Fibroblast of peridontal ligament (primary cell): ENCODE measurements at regions not wholly inside any gene's neighbourhood (a gene's known extent, or its start where the extent isn't known, plus 50 kb on each side); places are given as distances from the start of the nearest gene placed in this dataset.
A peak's percentile ranks its signal among the peaks of the same experiment; 100 is the strongest.

ENCODE experiments used
- DNase-seq: peaks from one replicate; pipeline ENCODE4 v3.0.0-alpha.2; 2010; ENCODE audit errors: extremely low read depth

DNA sequence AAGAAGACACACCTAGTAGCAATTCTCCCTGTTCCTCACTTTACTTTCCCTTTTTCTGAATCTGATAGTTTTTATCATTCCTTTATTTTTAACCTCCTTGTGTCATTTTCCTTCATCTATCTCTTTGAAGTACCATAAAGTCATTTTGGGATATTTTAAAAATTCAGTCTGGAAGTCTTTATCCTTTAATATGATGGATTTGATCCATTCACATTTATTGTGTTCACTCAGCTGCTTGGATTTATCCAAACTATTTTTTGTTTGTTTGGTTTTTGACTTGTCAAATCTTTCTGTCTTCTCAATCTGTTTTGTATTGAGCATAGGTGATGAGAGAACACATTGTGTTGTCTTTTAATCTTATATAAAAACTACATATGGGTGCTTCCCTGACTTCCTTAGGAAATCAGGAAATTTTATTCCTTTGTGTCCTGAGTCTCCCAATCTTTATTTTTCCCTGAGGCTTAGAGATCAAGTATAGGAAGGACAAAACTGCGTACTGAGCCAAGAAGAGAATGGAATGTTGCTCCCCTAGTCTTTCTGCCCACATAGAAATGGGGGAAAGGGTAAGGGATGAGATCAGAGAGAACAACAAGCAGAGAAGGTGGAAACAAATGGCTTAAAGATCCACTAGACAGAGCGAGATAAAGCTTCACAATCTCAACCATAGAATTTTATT, 132.7 kb upstream of the HABP2 start:
- no peak for DNase-seq

DNA sequence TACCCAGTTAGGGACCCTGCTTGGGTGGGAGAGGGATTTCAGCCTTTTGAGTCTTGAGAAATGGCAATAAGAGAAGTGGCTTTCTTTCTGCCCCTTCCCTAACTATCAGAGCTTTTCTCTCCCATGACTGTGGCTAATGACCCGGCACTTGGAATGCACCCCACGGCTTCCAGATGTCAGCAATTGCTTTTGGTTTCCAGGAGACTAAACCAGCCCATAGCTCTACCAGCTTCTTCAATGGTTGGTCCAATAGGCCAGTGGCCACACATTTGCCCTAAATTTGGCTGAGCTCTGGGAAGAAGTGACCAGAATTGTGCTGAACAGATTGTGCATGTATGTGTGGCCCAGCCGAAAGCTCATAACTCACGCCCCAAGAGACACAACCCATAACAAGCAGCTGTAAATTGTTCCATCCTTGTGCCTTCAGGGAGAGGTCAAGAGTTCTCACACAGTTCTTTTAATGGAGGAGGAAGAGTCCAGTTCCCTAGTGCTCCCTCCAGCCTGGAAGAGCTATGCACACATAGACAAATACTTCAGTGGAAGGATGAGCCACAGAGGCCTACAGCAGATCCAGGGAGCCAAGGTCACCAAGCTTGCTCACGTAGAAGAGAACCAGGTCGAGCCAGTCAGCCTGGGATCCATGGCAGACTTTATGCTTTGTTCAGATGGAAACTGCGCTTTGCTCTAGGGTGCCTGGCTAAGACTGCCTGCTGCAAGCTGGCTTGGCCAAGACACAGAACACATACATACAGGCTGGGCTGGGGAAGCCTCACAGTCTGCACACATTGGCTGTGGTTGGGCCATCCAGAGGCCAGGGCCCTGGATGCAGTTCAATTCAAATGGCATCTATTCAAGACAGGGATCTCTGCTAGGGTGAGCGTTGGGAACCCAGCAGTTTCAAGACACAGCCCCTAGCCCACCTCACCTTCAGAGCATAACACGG, 131.8 kb upstream of the HABP2 start:
- no peak for DNase-seq

DNA sequence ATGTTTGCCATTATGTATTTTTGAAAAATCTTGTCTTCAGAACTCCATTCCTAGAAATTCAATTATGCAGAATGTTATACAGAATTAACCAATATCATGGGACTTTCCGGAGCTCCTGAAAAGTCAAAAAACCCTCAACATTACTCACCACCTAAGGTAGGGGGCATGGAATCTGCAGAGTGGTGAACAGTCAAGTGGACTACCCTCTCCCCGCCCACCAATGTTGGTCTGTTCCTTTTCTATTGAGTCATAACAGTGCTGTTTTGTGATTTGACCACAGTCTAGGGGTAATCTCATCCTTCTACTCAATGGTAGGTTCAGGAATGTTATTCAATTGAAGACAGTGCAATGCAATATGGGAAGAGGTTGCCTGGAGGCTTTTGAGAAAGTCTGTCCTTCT, 130.5 kb upstream of the HABP2 start:
- no peak for DNase-seq

DNA sequence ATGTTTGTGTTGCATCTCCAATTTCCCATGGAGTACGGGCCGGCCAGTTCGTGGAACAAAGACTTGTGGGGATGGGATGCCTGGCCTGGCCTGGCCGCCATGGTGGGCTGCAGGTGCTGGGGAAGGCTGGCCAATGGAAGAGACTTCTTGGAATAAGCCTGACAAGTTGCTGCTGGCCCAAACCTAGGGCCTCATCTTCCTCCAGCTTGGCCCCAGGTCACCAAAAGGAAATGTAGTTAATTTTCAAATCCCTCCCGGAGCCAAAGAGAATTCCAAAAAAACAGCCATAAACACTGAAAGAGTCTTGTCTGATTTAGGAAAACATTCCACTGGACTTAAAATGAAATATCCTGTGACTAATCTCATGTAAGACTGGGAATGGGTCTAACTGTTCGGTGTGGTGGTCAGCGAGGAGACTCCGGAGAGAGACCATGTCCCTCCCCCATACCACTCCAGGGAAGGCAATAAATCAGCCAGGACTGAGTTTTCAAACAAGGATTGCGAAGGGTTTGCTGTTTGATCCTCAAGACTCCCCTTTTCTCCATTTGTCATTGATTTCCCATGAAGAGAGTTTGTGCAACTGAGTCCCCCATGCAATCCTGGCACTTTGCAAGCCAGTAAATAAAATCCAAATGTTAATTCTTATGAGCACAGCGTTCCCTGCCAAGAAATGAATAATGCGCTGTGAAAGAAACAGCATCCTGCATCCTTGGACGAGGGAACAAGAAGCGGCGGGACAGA, 128.7 kb upstream of the HABP2 start:
- no peak for DNase-seq

DNA sequence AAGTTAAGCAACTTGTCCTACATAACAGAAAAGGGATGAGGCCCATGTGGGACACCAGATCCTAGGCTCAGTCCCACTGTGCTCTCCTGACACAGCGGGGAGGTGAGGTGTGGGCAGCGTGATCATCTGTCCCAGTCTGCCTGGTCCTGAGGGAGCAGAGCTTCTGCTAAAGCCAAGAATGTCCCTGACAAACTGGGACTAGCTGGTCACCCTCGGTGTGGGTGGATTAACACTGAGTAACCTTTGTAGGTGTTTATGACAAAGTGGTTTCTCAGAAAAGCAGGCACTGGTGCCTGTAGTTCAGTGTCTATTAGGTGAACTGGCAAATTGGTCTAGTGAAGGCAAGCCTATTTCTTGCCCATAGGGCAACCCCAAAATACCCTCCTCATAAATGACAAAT, 127.8 kb upstream of the HABP2 start:
- DNase-seq = no peak

DNA sequence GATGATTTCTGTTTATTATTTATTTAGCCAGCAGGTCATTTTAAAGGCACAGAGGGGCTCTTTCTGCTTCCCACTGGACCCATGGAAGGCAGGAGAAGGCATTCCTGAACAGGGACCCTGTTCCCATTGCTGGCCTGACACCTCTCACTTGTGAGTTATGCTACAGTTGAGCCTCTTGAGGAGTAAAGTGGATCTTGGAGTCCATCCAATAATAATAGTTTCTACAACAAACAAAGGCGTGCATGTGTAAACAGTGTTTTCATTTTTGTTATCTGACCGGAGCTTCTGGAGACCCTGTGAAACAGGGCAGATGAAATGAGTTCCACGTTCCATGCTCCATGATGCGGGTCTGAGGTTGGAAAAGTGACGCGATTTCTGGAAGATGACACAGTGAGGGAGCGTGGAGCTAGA, 127.3 kb upstream of the HABP2 start:
- no peak for DNase-seq

DNA sequence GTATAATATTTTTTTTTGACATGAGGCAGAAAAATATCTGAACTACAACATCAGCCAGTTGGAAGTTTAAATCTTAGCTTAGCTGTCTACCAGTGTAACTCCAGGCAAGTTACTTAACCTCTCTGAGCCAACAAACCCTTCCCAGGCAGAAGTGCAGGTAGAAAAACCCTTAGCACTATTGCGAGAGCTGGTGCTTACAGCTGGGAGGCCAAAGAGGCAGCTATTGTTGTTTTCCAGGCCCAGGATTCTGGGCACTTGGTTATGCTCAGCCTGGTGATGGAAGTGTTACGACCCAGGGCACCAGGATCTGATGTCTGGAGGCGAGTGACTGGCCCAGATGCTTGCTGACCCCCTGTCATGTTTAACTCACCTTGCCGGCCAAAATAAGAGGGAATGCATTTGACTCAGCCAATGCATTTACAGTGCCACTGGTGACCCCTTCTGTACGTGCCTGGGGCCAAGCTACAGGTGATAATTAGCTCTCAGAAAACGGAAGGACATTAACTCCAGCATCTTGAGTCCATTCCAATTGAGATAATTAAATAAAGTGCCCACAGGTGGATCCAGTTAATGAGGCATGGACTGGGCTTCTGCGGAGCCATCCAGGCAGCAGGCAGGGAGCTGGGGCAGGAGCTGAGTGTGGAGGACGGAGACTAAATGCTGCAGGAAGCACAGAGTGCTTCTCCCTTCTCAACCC, 126.5 kb upstream of the HABP2 start:
- no peak for DNase-seq

DNA sequence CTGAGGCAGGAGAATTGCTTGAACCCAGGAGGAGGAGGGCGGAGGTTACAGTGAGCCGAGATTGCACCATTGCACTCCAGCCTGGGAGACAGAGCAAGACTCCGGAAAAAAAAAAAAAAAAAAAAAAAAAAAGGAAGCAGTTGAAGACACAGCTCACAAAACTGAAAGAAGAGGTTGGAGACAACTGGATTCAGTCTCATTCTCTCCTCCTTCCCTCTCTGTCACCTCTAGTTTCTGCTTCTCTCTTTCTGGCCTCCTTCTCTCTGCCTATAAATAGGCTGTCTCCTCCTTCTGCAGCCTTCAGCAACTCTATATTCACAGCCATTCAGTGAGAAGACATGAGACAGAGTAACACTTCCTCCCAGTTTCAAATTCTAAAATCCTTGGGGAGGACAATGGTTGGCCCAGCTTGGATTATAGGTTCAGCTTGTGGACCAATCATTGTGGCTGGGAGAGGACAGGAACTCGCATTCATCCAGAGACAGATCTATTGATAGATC, 125.6 kb upstream of the HABP2 start:
- DNase-seq = no peak

DNA sequence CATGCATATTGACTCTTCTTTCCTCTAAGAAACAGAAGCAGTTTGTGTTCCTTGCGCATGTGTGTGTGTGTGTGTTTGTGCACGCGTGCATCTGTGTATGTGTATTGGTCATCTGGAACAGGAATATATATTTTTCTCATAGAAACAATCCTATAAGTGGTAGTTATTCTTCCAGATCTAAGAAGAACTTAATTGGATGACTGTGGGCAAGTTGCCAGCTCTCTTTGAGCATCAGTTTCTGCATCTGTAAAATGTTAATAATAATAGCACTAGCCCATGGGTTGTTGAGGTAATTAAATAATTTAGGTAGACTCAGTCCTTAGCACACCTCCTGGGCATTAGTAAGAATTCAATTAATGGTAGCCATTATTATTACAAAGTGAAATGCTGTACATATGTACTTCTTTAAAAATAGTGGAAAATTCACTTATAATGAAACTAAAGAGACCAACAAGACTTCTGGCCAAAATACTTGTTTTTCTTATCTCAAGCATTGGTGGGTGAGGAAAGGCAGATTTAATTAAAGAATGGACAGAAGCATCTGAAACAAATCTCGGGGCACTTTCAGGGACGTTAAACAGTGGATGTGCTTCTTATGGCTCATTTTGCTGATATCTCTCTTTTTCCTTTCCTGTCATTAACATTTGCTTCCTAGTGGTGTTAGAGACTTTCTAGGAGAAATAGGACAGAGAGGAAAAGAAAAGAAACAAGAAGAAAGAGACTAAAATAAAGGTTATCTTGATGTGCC, 124.9 kb upstream of the HABP2 start:
- no peak for DNase-seq

DNA sequence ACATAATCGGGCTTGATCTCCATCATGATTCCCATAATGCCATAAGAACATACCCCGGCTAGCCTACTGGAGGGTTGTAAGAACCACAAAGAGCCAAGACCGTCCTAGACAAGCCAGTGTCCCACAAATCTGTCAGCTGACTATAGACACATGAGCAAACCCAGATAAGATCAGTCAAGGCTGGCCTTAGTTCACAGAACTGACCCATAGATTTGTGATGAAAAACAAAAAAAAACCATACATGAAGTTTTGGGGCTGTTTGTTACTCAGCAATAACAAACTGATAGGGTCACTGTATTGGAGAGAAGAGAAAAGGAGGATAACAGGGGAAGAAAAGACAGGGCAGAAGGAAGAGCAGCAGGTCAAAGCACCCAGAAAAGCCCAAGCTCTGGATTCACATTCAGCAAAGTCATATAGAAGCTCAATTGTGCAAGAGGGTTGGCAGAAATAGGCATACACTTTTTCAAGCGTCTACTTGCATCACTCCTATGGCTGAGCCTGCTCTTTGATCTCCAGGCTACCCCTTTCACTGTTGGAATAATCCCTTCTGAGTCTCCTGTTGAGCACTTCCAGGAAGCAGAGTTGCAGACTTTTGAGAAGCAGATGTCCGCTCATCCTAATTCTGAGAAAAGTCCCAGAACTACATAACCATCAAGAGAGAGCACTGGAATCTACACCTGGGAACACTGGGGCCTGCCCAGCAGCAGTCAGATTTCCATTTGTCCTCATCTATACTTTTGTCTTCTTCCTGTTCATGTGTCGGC, 122.0 kb upstream of the HABP2 start:
- no peak for DNase-seq

DNA sequence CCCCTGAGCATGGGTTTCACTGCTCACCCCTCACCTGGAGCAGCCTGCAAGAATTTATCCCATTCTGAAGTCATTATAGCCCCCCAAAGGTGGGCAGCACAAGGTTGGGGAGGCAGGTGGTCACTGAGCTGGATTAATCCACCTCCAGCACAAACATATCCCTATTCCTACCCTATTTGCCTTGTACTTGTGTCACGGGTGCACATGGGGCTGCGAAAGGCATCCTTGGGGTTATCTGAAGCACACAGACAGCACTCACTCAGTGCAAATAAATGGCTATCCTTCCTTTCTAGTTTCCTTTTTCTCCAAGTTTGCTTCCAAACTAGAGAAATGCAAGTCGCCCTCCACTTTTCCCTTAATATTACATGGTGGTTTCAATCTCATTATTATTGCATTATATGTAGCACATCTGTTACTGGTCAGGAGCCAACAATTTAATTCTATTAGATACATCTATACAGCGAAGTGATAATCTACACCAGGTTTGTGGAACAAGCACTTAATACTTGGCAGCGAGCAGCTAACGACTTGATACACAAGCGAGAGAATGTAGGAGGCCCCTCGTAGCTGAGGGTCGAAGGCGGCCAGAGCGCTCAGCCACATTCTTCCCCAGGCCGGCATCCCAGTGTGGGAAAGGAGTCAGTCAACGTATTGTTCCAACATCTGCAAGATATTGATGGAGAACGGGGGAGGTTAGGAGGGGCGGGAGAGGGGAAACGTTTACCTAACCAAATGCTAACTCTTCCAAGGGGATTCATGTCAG, 121.3 kb upstream of the HABP2 start:
- no peak for DNase-seq

DNA sequence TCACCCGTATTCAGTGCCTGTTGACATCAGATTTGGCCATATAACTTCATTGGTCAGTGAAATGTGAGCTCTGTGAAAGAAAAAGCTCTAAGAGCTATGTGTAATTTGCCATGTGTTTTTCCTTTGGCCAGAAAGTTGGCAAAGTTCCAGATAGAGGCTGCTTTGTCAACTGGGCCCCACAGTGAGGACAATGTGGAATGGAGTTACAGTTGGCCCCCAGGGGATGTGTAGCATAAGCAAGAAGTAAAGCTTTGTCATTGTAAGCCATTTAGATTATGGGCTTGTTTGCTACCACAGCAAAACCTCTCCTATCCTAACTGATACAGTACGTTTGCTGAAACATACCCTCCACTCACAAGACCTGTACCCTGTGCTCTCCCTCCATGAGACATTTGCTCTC, 119.1 kb upstream of the HABP2 start:
- DNase-seq = no peak

DNA sequence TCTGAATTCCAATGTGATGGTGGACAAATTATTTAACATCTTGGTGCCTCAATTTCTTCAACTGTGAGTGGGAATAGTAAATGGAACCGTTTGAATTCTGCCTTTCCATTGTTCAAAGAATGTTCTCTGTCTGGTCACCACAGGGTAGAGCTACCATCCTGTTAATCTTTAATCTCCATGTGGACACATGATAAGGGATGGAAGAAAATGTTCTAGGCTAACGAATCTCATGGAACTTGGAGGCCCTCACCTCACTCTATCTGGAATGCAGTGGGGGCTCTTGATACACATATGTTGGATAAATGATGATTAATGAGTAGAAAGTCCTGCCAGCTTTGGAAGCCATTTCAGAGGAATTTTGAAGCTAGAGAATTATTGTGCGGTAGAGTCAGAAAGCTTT, 118.5 kb upstream of the HABP2 start:
- no peak for DNase-seq

DNA sequence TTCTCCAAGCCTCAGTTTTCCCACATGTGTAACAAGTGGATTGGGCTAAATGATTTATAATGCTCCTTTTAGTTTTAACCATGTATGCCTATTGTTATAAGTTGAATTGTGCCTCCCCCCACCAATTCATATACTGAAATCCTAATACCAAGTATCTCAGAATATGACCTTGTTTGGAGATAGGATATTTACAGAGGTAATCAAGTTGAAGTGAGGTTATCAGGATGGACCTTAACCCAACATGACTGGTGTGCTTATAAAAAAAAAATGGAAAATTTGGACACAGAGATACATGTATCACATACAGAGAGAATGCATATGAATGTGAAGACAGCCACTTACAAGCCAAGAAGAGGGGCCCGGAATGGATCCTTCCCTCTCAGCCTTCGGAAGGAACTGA, 117.9 kb upstream of the HABP2 start:
- DNase-seq = no peak

DNA sequence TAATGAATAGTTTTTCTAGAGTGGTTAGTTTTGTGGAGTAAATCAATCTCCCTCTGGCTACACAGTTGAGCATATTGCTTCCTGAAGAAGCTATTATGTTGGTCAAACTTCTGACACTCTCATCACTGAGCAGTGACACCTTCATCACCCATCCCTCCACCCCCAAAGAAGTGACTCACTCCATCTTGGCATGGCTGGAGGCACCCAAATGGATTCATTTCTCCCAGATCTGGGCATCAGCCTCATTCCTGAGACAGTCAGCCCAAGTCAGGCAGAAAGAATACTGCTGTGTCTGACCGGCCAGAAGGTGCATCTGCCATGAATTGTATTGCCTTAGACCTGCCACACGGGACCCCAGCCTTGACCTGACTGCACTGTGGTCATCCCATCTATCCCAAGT, 117.0 kb upstream of the HABP2 start:
- DNase-seq = no peak

DNA sequence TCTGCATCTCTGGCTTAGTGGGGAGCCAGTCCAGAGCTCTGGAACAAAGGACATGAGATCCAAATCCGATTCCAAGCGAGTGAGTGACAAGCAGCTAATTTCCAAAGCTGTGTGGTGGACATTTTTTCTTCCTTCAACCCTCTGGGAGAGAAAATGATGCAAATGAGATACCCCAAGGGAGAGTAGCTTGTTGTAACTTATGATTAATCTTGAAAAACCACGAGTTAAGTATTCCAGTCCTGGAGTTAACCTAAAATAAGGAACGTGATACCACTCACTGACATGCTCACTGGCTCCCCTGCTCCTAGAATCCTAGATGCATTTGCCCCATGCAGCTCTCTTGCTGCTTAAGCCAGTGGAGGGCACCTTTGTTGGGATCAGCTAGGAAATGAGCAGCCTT, 116.0 kb upstream of the HABP2 start:
- no peak for DNase-seq

DNA sequence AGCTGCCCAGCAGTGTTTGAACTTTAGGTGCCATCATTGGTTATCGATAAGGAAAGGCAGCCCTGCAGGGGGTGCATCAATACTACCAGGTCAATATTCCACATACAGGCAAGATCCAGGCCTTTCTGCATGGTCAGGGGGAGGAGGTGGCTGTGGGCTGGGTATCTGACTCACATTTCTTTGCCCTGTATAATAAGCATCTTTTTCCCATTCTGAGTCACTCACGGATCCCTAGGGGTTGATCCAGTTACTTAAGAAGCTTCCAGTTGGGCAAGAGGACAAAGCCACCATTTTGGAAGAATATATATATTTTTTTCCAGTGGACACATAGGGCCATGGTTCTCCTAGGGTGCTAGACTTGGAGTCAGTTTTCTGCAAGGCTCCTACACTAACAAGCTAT, 114.2 kb upstream of the HABP2 start:
- DNase-seq = peak; percentile 59

DNA sequence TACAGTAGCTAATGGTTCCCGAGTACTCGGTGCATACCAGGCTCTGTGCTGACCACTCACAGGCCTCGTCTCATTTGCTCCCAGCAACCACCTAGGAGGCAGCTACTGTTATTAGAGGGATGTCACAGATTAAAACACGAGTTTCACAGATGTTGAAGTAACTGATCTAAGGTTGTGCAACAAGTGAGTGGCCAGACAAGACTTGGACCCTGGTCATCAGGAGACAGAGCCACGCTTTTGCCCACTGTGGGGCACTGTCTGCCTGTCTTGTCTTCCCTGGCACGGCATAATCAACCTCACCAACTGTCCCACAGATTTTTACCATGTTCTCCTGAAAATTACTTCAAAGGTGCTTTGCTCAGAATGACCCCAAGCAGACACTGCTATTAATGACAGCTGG, 111.6 kb upstream of the HABP2 start:
- no peak for DNase-seq

DNA sequence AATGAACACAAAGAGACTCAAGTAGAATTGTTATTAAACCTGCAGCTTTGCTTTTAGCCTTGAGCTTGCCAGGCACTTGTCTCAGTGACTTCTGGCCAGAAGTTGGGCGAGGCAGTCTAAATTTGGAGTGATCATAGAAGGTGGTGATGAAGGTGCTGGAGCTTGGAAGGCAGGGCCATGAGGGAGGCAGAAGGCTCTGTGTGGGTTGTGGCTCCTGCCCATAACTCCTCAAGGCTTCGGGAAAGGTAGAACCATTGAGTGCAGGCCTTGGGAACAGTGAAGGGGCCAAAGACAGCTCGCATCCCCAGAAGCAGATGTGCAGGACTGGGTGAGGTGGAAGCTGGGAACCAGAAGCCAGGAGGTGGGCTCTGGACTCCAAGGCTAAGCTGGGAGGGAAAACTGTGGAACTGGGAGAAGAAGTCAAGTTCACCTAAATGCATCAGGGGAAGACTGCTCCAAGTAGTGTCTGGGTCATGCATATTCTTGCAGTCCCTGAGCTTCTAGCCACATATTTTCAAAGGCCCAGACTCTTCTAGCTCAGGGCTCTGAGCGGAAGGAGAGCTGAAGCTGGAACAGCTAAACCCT, 111.1 kb upstream of the HABP2 start:
- DNase-seq = no peak
